ENCODE measurements at regions not wholly inside any gene's neighbourhood (a gene's known extent, or its start where the extent isn't known, plus 50 kb on each side); places are given as distances from the start of the nearest gene placed in this dataset.

GRCh38 chr11:112589155-112589554, 328.5 kb upstream of the PLET1 start:
- no peak for TF ChIP-seq EZH2 (IDR thresholded peaks at IDR 0.05; ENCODE audit: borderline replicate concordance, low read length)
- TF ChIP-seq CTCF (conservative IDR thresholded peaks at IDR 0.05 in 1 of 2, IDR thresholded peaks at IDR 0.05 in 1 of 2; ENCODE audit: extremely low read depth in 1 of 2, insufficient read depth in 1 of 2, low read depth in 1 of 2, low read length in 2 of 2) = no peak
